ENCODE measurements at regions not wholly inside any gene's neighbourhood (a gene's known extent, or its start where the extent isn't known, plus 50 kb on each side); places are given as distances from the start of the nearest gene placed in this dataset.

- CTCF ChIA-PET (ENCODE audit: unreplicated experiment), result no interaction called here
Measured at GRCh38 chr15:87561641-87562040, 694.9 kb downstream of the NTRK3 start.

GRCh38 chr15:87557881-87558280 is 698.7 kb downstream of the NTRK3 start:
- Histone ChIP-seq H3K36me3 (ENCODE audit: insufficient read depth, low read length) (no peaks in the 10 kb centered on the region), H3K4me2 (ENCODE audit: low read length) (no peak overlapping the region), H4K20me1 (ENCODE audit: insufficient read depth, low read length) (no peaks in the 10 kb centered on the region), H3K27ac (ENCODE audit: low read depth, low read length, poor library complexity, severe bottlenecking) (no peak overlapping the region), H3K79me2 (ENCODE audit: insufficient read depth, low read depth, low read length) (no peaks in the 10 kb centered on the region), H3K4me3 (ENCODE audit: low read depth, low read length, poor library complexity, severe bottlenecking) (no peak overlapping the region), H3K9me3 (ENCODE audit: low read length) (no peaks in the 10 kb centered on the region), H2AFZ (ENCODE audit: low read length) (no peak overlapping the region), H3K4me1 (ENCODE audit: insufficient read depth, low read length, poor library complexity, severe bottlenecking) (no peaks in the 10 kb centered on the region), H3K9me2 (ENCODE audit: insufficient read depth, low read length) (no peaks in the 10 kb centered on the region)
- intact Hi-C loops (cut with micrococcal nuclease; ENCODE audit: unreplicated experiment), result no loop called here
- BruUV-seq (replicated peaks), result no TSS peak
- no peak for DNase-seq (ENCODE audit: low spot score)
- ChIA-PET CTCF (ENCODE audit: unreplicated experiment) (no interaction called here), POLR2A (interaction anchor here (0.5 kb wide), 1 partner anchor 121 kb away, joined by 3 read pairs; no protein-coding TSS in a partner anchor)
- no peak for TF ChIP-seq EZH2phosphoT487 (IDR thresholded peaks at IDR 0.05; ENCODE audit: borderline replicate concordance, low read depth, low read length)
- TF ChIP-seq CTCF (conservative IDR thresholded peaks at IDR 0.05; ENCODE audit: low read length), result no peak

More at GRCh38 chr15:87561641-87562040, 694.9 kb downstream of the NTRK3 start:
- no peaks in the 10 kb centered on the region for H3K79me2 ChIP-seq (ENCODE audit: insufficient read depth, low read depth, low read length)
- H3K4me2 ChIP-seq (ENCODE audit: low read length), result no peak overlapping the region
- H3K9me3 ChIP-seq (ENCODE audit: low read length), result no peaks in the 10 kb centered on the region
- intact Hi-C loops (cut with micrococcal nuclease; ENCODE audit: unreplicated experiment), result no loop called here
- H3K9me2 ChIP-seq (ENCODE audit: insufficient read depth, low read length), result no peaks in the 10 kb centered on the region
- no peak for DNase-seq (ENCODE audit: low spot score)
- H3K27ac ChIP-seq (ENCODE audit: low read depth, low read length, poor library complexity, severe bottlenecking), result no peak overlapping the region
- POLR2A ChIA-PET, result no interaction called here
- TF ChIP-seq CTCF (conservative IDR thresholded peaks at IDR 0.05; ENCODE audit: low read length) (no peak), EZH2phosphoT487 (IDR thresholded peaks at IDR 0.05; ENCODE audit: borderline replicate concordance, low read depth, low read length) (no peak)
- H3K4me3 ChIP-seq (ENCODE audit: low read depth, low read length, poor library complexity, severe bottlenecking), result no peak overlapping the region
- no peaks in the 10 kb centered on the region for H3K4me1 ChIP-seq (ENCODE audit: insufficient read depth, low read length, poor library complexity, severe bottlenecking)
- no peaks in the 10 kb centered on the region for H4K20me1 ChIP-seq (ENCODE audit: insufficient read depth, low read length)
- no peaks in the 10 kb centered on the region for H3K36me3 ChIP-seq (ENCODE audit: insufficient read depth, low read length)
- H2AFZ ChIP-seq (ENCODE audit: low read length), result no peak overlapping the region
- no TSS peak for BruUV-seq (replicated peaks)

GRCh38 chr15:87556886-87557285 is 699.7 kb downstream of the NTRK3 start:
- Histone ChIP-seq H3K27ac (ENCODE audit: low read depth, low read length, poor library complexity, severe bottlenecking) (no peak overlapping the region), H4K20me1 (ENCODE audit: insufficient read depth, low read length) (no peaks in the 10 kb centered on the region), H3K9me2 (ENCODE audit: insufficient read depth, low read length) (no peaks in the 10 kb centered on the region), H3K4me3 (ENCODE audit: low read depth, low read length, poor library complexity, severe bottlenecking) (no peak overlapping the region), H3K9me3 (ENCODE audit: low read length) (no peaks in the 10 kb centered on the region), H3K4me1 (ENCODE audit: insufficient read depth, low read length, poor library complexity, severe bottlenecking) (no peaks in the 10 kb centered on the region), H2AFZ (ENCODE audit: low read length) (no peak overlapping the region), H3K36me3 (ENCODE audit: insufficient read depth, low read length) (no peaks in the 10 kb centered on the region), H3K79me2 (ENCODE audit: insufficient read depth, low read depth, low read length) (no peaks in the 10 kb centered on the region), H3K4me2 (ENCODE audit: low read length) (no peak overlapping the region)
- intact Hi-C loops (cut with micrococcal nuclease; ENCODE audit: unreplicated experiment), result no loop called here
- CTCF ChIA-PET (ENCODE audit: unreplicated experiment), result no interaction called here
- POLR2A ChIA-PET, result no interaction called here
- no peak for DNase-seq (ENCODE audit: low spot score)
- no peak for TF ChIP-seq EZH2phosphoT487 (IDR thresholded peaks at IDR 0.05; ENCODE audit: borderline replicate concordance, low read depth, low read length)
- no peak for TF ChIP-seq CTCF (conservative IDR thresholded peaks at IDR 0.05; ENCODE audit: low read length)
- BruUV-seq (replicated peaks), result no TSS peak

All from OCI-LY7 (cell line).